Vagina (tissue), 2 donors: ENCODE measurements at regions not wholly inside any gene's neighbourhood (a gene's known extent, or its start where the extent isn't known, plus 50 kb on each side); places are given as distances from the start of the nearest gene placed in this dataset.

ENCODE experiments used
- POLR2A ChIP-seq, 2 donors: fragments of 450-650 bp; IDR thresholded peaks; one replicate each; pipeline ENCODE4 v1.6.1; 2017; ENCODE audit warnings: antibody characterized with exemption in 2 of 2, mild to moderate bottlenecking in 2 of 2, moderate library complexity in 2 of 2
- POLR2AphosphoS5 ChIP-seq, 2 donors: sonication (generic); formaldehyde crosslinking; IDR thresholded peaks; one replicate each; pipeline ENCODE4 v1.9.0; 2017; ENCODE audit warnings: antibody characterized with exemption in 2 of 2, mild to moderate bottlenecking in 2 of 2, low read depth in 1 of 2; ENCODE audit not compliant: insufficient read depth in 1 of 2
- TF ChIP-seq, protein P1 (sequence below), 3 experiments: fragments of 450-650 bp in 2 of 3; fragments of 200-600 bp in 1 of 3; sonication (generic) in 1 of 3; IDR thresholded peaks; one replicate each; pipeline ENCODE4 v1.5.1; 2017 to 2019; ENCODE audit warnings: antibody characterized with exemption in 3 of 3, mild to moderate bottlenecking in 2 of 3, moderate library complexity in 2 of 3

DNA sequence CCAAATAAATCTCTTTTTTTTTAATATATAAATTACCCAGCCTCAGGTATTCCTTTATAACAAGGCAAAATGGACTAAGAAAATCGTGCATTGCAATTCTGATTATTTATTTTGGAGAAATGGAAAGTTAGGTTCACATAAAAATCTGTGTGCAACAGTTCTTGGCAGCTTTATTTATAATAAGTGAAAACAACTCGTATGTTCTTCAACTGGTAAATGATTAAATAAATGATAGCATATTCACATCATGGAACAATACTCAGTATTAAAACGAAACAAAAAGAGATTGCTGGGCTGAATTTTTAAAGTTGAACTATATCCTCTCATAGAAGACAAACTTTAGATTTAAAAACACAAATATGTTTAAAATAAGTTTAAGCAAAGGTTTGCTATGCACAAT lies 176.3 kb upstream of the ZNF385D start:
- TF ChIP-seq, protein P1, sequence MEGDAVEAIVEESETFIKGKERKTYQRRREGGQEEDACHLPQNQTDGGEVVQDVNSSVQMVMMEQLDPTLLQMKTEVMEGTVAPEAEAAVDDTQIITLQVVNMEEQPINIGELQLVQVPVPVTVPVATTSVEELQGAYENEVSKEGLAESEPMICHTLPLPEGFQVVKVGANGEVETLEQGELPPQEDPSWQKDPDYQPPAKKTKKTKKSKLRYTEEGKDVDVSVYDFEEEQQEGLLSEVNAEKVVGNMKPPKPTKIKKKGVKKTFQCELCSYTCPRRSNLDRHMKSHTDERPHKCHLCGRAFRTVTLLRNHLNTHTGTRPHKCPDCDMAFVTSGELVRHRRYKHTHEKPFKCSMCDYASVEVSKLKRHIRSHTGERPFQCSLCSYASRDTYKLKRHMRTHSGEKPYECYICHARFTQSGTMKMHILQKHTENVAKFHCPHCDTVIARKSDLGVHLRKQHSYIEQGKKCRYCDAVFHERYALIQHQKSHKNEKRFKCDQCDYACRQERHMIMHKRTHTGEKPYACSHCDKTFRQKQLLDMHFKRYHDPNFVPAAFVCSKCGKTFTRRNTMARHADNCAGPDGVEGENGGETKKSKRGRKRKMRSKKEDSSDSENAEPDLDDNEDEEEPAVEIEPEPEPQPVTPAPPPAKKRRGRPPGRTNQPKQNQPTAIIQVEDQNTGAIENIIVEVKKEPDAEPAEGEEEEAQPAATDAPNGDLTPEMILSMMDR (IDR thresholded peaks at IDR 0.05): no peak
- TF ChIP-seq POLR2A (IDR thresholded peaks at IDR 0.05) (no peak), POLR2AphosphoS5 (IDR thresholded peaks at IDR 0.05; ENCODE audit: insufficient read depth in 1 of 2, low read depth in 1 of 2) (no peak)
